ENCODE measurements at regions not wholly inside any gene's neighbourhood (a gene's known extent, or its start where the extent isn't known, plus 50 kb on each side); places are given as distances from the start of the nearest gene placed in this dataset.

GRCh38 chr3:177351757-177352158 is 154.5 kb upstream of the TBL1XR1 start:
- TF ChIP-seq CTCF (IDR thresholded peaks at IDR 0.05) (no peak), POLR2A (IDR thresholded peaks at IDR 0.05) (no peak)

All from testis (tissue), 2 donors.